Mononuclear cell (primary cell): ENCODE measurements at regions not wholly inside any gene's neighbourhood (a gene's known extent, or its start where the extent isn't known, plus 50 kb on each side); places are given as distances from the start of the nearest gene placed in this dataset.
"Not testable (repeated sequence)": the region's sequence is repeated elsewhere in the genome, so short reads cannot be mapped to it uniquely, and the experiment has no call there.

Experiments
- H3K27me3 ChIP-seq: 2 replicates; pipeline ENCODE4 v1.6.0; 2011; ENCODE audit warnings: low read length, control low read depth; ENCODE audit not compliant: insufficient read depth
- H3K4me1 ChIP-seq: 2 replicates; pipeline ENCODE4 v1.5.1; 2011; ENCODE audit warnings: mild to moderate bottlenecking, low read length, control low read depth; ENCODE audit not compliant: insufficient read depth
- H3K4me3 ChIP-seq: 2 replicates; pipeline ENCODE4 v1.5.1; 2011; ENCODE audit warnings: mild to moderate bottlenecking, low read length, moderate library complexity
- H3K9me3 ChIP-seq: 2 replicates; pipeline ENCODE4 v1.5.1; 2011; ENCODE audit warnings: low read depth, mild to moderate bottlenecking, control low read depth, low read length

DNA sequence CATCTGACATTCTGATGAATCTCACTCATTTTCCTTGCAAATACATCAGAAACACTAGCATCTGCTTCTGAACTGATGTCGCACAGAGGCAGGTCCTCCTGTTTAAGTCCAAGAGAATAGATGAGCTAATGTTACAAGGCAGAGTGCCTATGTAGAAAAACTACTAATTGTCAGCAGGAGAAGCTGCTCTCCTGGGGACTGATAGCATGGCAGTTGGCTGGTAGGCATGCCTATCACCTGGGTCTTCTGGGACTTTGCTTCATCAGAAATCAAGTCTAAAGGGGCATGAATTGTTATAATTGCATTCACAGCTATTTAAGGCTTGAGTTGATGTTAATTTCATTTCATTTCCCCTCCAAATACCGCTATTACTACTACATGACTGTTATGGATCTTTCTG is 457.2 kb downstream of the RAP2B start:
- H3K9me3 ChIP-seq: no peaks in the 10 kb centered on the region
- no peak overlapping the region for H3K4me3 ChIP-seq
- no peaks in the 10 kb centered on the region for H3K27me3 ChIP-seq
- peaks cover 16% of the 10 kb centered on the region for H3K4me1 ChIP-seq

DNA sequence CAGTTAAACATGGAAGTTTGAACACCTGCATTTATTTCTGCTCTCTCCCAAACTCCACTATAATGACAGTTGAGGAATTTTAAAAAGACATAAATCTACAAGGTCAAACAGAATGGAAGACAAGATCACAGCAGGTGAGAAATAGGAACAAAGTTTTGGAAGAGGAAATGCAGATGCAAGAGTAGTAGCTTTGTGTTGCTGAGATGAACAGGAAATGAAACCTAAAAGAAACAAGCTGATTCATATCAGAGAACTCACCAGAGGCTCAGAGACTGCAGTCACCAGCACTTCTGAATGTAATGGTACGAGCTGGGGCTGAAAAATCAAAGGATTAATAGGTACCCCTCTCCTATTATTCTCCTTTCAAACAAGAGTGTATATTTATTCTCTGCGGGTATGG is 459.9 kb downstream of the RAP2B start:
- peaks cover 16% of the 10 kb centered on the region for H3K4me1 ChIP-seq
- no peaks in the 10 kb centered on the region for H3K9me3 ChIP-seq
- H3K4me3 ChIP-seq: no peak overlapping the region
- no peaks in the 10 kb centered on the region for H3K27me3 ChIP-seq

DNA sequence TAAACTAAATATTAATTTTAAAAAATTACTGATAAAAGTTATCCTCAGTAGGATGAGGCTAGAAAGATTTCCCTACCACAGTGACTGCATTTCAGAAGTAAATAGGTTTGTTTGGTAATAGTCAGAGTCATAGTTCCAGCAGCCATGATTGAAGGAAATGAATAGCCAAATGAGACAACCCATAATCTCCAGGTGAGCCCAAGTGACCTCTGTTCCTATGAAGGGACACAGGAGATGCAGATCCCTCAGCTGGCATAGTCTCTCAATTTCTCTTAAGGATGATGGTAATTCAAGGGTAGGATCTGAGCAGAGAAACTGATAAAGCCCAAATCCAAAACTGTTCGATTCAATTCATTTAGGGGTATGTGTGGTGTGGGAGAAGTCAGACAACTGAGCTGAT is 461.8 kb downstream of the RAP2B start:
- H3K9me3 ChIP-seq: no peaks in the 10 kb centered on the region
- H3K27me3 ChIP-seq: no peaks in the 10 kb centered on the region
- H3K4me3 ChIP-seq: no peak overlapping the region
- peaks cover 29% of the 10 kb centered on the region for H3K4me1 ChIP-seq

- no peaks in the 10 kb centered on the region for H3K27me3 ChIP-seq
- no peak overlapping the region for H3K4me3 ChIP-seq
- H3K9me3 ChIP-seq: no peaks in the 10 kb centered on the region
- H3K4me1 ChIP-seq: peaks cover 29% of the 10 kb centered on the region
These were observed 462.4 kb downstream of the RAP2B start for GRCh38 chr3:153624310-153625030.

GRCh38 chr3:153625506-153625905 is 463.5 kb downstream of the RAP2B start:
- Histone ChIP-seq H3K4me1 (peaks cover 29% of the 10 kb centered on the region), H3K27me3 (no peaks in the 10 kb centered on the region), H3K4me3 (no peak overlapping the region), H3K9me3 (no peaks in the 10 kb centered on the region)

DNA sequence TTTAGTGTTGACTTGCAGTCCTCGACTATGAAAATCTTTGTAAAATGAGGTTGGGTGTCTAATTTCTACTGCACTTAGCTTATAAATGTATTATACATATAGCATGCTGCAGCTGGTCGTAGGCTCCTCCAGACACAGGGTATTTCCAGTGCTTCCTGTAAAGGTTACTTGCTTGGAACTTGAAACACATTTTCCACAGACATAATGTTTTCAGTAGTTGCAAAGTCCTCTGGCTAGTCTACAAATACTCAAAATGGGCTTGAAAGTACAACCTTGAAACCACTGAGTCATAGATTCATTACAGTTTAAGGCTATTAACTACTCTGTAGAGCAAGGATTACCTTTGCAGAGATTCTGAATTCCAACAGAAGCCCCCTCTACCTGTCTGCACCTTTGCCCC is 464.1 kb downstream of the RAP2B start:
- no peak overlapping the region for H3K4me3 ChIP-seq
- no peaks in the 10 kb centered on the region for H3K9me3 ChIP-seq
- H3K27me3 ChIP-seq: no peaks in the 10 kb centered on the region
- peaks cover 29% of the 10 kb centered on the region for H3K4me1 ChIP-seq

GRCh38 chr3:153628591-153628990 is 466.6 kb downstream of the RAP2B start:
- no peaks in the 10 kb centered on the region for H3K27me3 ChIP-seq
- no peaks in the 10 kb centered on the region for H3K9me3 ChIP-seq
- H3K4me1 ChIP-seq: peaks cover 18% of the 10 kb centered on the region
- no peak overlapping the region for H3K4me3 ChIP-seq

- Histone ChIP-seq H3K4me3 (no peak overlapping the region), H3K27me3 (no peaks in the 10 kb centered on the region), H3K4me1 (peaks cover 13% of the 10 kb centered on the region), H3K9me3 (no peaks in the 10 kb centered on the region)
These were observed 467.1 kb downstream of the RAP2B start for GRCh38 chr3:153629148-153629547.

DNA sequence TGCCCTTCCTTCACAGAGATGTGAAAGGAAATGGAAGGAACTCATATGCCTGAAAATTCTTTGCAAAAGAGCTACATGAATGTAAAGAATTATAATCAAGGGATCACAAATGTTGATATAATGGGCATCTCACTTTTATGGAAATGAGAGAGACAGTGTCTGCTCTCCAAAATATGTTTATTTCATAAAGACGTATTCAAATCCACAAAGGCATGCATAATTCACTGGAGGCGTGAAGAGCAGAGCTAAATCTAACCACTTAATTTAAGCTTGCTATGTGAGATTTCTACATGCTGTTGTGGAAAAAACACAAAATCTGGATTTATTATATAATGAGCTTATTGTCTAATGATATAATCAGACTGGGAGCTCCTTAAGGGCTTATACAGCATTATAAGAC is 469.1 kb downstream of the RAP2B start:
- Histone ChIP-seq H3K4me1 (peaks cover 13% of the 10 kb centered on the region), H3K4me3 (no peak overlapping the region), H3K27me3 (no peaks in the 10 kb centered on the region), H3K9me3 (no peaks in the 10 kb centered on the region)

GRCh38 chr3:153631664-153632063 is 469.6 kb downstream of the RAP2B start:
- Histone ChIP-seq H3K9me3 (no peaks in the 10 kb centered on the region), H3K4me3 (no peak overlapping the region), H3K4me1 (peaks cover 13% of the 10 kb centered on the region), H3K27me3 (no peaks in the 10 kb centered on the region)

DNA sequence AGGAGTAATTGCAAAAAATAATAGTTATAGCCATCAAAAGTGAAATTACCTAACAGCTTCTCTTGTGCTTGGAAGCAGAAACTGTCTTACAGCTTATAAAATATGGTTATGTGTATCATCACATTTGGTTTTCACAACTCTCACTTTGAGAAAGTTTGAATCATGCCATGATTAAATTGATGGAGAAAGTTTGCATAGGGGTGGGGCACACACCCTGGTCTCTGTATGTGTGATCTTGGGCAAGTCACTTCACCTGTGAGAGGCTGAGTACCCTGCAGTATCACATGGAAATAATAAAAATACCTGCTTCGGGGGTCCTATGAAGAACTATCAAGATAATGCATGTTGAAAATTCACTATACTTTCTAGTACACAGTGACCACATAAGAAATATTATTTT is 471.4 kb downstream of the RAP2B start:
- H3K27me3 ChIP-seq: no peaks in the 10 kb centered on the region
- no peaks in the 10 kb centered on the region for H3K9me3 ChIP-seq
- no peak overlapping the region for H3K4me3 ChIP-seq
- peaks cover 4% of the 10 kb centered on the region for H3K4me1 ChIP-seq

- Histone ChIP-seq H3K27me3 (no peaks in the 10 kb centered on the region), H3K4me1 (no peaks in the 10 kb centered on the region), H3K9me3 (no peaks in the 10 kb centered on the region), H3K4me3 (no peak overlapping the region)
These were observed 472.7 kb downstream of the RAP2B start for GRCh38 chr3:153634683-153635082.

GRCh38 chr3:153639631-153640030 is 477.6 kb downstream of the RAP2B start:
- no peaks in the 10 kb centered on the region for H3K27me3 ChIP-seq
- no peaks in the 10 kb centered on the region for H3K4me1 ChIP-seq
- H3K9me3 ChIP-seq: no peaks in the 10 kb centered on the region
- no peak overlapping the region for H3K4me3 ChIP-seq

- no peak overlapping the region for H3K4me3 ChIP-seq
- H3K4me1 ChIP-seq: no peaks in the 10 kb centered on the region
- H3K9me3 ChIP-seq: no peaks in the 10 kb centered on the region
- no peaks in the 10 kb centered on the region for H3K27me3 ChIP-seq
These were observed 479.0 kb downstream of the RAP2B start for GRCh38 chr3:153640689-153641665.

GRCh38 chr3:153642576-153642975 is 478.6 kb upstream of the ARHGEF26 start:
- H3K9me3 ChIP-seq, H3K4me3 ChIP-seq, H3K4me1 ChIP-seq, H3K27me3 ChIP-seq: not testable (repeated sequence)
